Mucosa of descending colon (tissue), 3 donors: ENCODE measurements at regions not wholly inside any gene's neighbourhood (a gene's known extent, or its start where the extent isn't known, plus 50 kb on each side); places are given as distances from the start of the nearest gene placed in this dataset.

Experiments
- ATAC-seq: fragments of 200-7000 bp; cut with Tn5 transposase; one replicate; pipeline ENCODE4 v1.9.1; 2020; ENCODE audit warnings: mild to moderate bottlenecking, moderate library complexity
- DNase-seq, 3 donors: peaks; one replicate each; pipeline ENCODE4 v3.0.0-alpha.2; 2020
- H3K36me3 ChIP-seq: fragments of 200-600 bp; one replicate; pipeline ENCODE4 v1.8.0; 2021; ENCODE audit warnings: low read depth, mild to moderate bottlenecking
- H3K4me1 ChIP-seq: fragments of 200-600 bp; one replicate; pipeline ENCODE4 v1.8.0; 2021; ENCODE audit warnings: low read depth, mild to moderate bottlenecking
- H3K4me3 ChIP-seq: fragments of 200-600 bp; one replicate; pipeline ENCODE4 v1.8.0; 2021; ENCODE audit warnings: mild to moderate bottlenecking
- H3K9me3 ChIP-seq: fragments of 200-600 bp; one replicate; pipeline ENCODE4 v1.8.0; 2021; ENCODE audit warnings: mild to moderate bottlenecking
- CTCF ChIP-seq: fragments of 200-600 bp; IDR thresholded peaks from one replicate; pipeline ENCODE4 v1.8.0; 2022; ENCODE audit warnings: antibody characterized with exemption, mild to moderate bottlenecking
- intact Hi-C, 2 donors: fragments of 100-400 bp; cut with DNase I in 1 of 2; cut with micrococcal nuclease in 1 of 2; formaldehyde crosslinking; loops; one replicate each; pipeline versions ENCODE4 v1.11.0 to v1.11.1; 2022; cut with DNase I, micrococcal nuclease
- donor health status: DM: no; HTN: no; CAD: no; lungs with moderate emphysema.
- donor health status: DM: no; HTN: no; CAD: no.
- donor health status: DM: no; HTN: yes; CAD: no.

- no peaks in the 10 kb centered on the region for H3K36me3 ChIP-seq
- no peak for DNase-seq
- TF ChIP-seq CTCF, result no peak
- H3K4me1 ChIP-seq, result no peaks in the 10 kb centered on the region
- ATAC-seq, result no peak
- peaks cover 52% of the 10 kb centered on the region for H3K9me3 ChIP-seq
- no peak overlapping the region for H3K4me3 ChIP-seq
- intact Hi-C loops, result no loop called here
These were observed 564.5 kb upstream of the CNTN5 start for GRCh38 chr11:98456308-98456680.

DNA sequence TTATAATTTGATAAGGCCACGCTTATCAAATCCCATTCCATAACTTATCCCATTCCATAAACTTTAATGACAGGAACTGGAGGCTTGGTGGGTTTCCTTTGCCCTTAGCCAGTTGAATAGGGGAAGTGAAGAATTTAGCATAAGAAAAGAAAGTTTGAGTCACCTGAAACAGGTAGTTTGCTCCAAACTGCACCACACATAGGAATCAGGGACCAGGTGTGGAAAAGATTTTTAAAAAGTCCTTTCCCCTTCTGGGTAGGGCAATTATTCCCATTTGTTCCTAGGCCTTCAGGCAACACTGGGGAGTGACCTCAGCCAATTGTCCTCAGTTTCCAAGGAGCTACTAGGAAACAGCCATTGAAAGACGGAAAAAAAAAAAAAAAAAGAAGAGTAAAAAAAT is 525.7 kb upstream of the CNTN5 start:
- TF ChIP-seq CTCF, result no peak
- H3K4me3 ChIP-seq, result no peak overlapping the region
- peaks cover 20% of the 10 kb centered on the region for H3K9me3 ChIP-seq
- no peaks in the 10 kb centered on the region for H3K36me3 ChIP-seq
- ATAC-seq (no peak), DNase-seq (no peak)
- intact Hi-C loops, result no loop called here
- no peaks in the 10 kb centered on the region for H3K4me1 ChIP-seq

GRCh38 chr11:98495601-98496000 is 525.1 kb upstream of the CNTN5 start:
- Histone ChIP-seq H3K9me3 (peaks cover 16% of the 10 kb centered on the region), H3K4me1 (no peaks in the 10 kb centered on the region), H3K4me3 (no peak overlapping the region), H3K36me3 (no peaks in the 10 kb centered on the region)
- no peak for TF ChIP-seq CTCF
- intact Hi-C loops, result no loop called here
- DNase-seq, result no peak
- no peak for ATAC-seq

DNA sequence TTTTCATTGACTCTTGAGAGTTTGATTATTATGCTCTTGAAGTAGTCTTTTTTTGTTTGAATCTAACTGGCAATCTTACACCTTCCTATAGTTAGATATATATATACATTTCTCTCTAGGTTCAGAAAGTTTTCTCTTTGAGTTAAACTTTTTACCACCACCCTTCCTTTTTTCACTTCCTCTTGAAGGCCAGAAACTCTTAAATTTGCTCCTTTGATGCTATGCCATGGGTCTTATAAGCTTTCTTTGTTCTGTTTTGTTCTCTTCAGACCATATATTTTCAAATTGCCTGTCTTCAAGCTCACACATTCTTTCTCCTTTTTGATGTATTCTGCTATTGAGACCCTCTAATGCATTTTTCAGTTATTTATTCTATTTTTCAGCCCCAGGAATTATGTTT is 513.5 kb upstream of the CNTN5 start:
- H3K36me3 ChIP-seq, result no peaks in the 10 kb centered on the region
- peaks cover 36% of the 10 kb centered on the region for H3K9me3 ChIP-seq
- TF ChIP-seq CTCF, result no peak
- no peaks in the 10 kb centered on the region for H3K4me1 ChIP-seq
- no peak overlapping the region for H3K4me3 ChIP-seq
- intact Hi-C loops, result no loop called here
- no peak for ATAC-seq
- DNase-seq, result no peak

DNA sequence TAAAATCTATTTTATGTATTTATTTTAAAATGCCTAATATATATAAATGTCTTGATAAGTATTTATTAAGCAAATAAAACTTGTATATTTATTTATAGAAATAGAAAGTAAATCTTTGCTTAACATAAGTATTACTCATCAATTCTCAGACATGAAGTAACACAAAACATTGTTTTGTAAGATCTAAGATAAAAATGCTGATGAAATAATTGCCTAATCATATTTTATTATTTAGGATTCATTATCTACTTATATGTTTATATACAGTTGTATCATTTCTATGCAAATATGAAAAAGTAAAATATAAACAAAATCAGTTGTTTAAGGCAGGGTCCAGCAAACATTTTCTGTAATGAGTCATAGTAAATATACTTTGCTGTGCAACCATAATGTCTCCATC is 507.8 kb upstream of the CNTN5 start:
- Histone ChIP-seq H3K9me3 (peaks cover 49% of the 10 kb centered on the region), H3K4me3 (no peak overlapping the region), H3K4me1 (no peaks in the 10 kb centered on the region), H3K36me3 (no peaks in the 10 kb centered on the region)
- no peak for ATAC-seq
- TF ChIP-seq CTCF, result no peak
- DNase-seq, result no peak
- intact Hi-C loops, result no loop called here

DNA sequence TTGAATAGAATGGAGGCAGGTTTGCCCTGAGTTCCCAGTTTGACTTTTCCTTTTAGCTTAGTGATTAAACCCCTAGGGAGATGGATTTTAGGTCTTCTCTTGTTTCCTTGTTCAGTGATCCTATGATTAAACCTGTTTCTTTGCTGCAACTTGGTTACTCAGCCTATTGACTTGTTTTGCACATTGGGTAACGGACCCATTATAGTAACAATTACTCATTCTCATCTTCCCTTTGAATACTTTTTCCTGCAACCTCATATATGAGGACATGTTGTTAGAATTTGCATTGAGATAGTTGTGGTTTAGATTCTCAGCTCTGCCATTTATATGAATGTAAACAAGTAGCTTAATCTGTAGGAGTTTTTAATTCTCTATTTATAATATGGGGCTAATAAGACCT is 489.2 kb upstream of the CNTN5 start:
- Histone ChIP-seq H3K4me3 (no peak overlapping the region), H3K36me3 (no peaks in the 10 kb centered on the region), H3K9me3 (peaks cover 23% of the 10 kb centered on the region), H3K4me1 (no peaks in the 10 kb centered on the region)
- intact Hi-C loops, result no loop called here
- no peak for ATAC-seq
- DNase-seq, result no peak
- TF ChIP-seq CTCF, result no peak
